ENCODE measurements at regions not wholly inside any gene's neighbourhood (a gene's known extent, or its start where the extent isn't known, plus 50 kb on each side); places are given as distances from the start of the nearest gene placed in this dataset.

DNA sequence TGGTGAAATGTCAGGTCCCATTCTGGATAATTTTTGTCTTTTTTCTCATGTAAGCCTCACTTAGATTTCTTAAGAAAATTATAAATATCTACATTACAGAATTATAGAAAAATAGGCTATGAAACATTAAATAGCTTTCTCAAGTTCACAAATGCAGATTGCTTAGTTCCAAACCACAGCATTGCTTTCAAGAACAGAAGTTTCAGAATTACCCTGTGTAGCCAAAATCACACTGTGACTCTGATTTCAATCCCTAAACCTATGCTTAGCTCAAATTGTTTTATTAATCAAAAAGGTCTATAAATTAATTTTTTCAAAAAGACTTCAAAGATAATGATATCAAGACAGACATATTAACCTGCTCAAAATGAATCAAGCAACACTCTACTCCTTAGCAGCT is 881.2 kb upstream of the PCDH20 start:
- Mint-ChIP-seq H3K27ac (no peak overlapping the region), H3K36me3 (ENCODE audit: low read depth) (no peaks in the 10 kb centered on the region), H3K27me3 (ENCODE audit: low read depth) (no peaks in the 10 kb centered on the region), H3K4me3 (no peak overlapping the region), H3K9me3 (peaks cover 5% of the 10 kb centered on the region), H3K4me1 (ENCODE audit: low read depth) (no peaks in the 10 kb centered on the region)
- DNase-seq (ENCODE audit: low spot score), result no peak

DNA sequence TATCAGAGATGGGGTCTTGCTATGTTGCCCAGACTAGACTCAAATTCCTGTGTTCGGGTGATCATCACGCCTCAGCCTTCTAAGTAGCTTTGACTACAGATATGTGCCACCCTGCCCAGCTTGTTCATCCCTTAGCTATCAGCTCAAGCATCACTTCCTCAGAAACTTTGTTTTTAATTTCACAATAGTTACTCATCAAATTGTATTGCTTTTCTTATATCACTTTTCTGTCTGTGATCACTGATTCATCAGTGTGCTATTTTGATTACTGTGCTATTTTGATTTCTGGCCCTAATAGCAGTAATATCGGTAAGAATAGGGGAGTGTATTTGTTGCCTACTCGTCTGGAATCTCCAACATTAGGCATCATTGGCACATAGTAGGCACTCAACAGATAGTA is 878.6 kb upstream of the PCDH20 start:
- Mint-ChIP-seq H3K36me3 (ENCODE audit: low read depth) (no peaks in the 10 kb centered on the region), H3K9me3 (peaks cover 12% of the 10 kb centered on the region), H3K27me3 (ENCODE audit: low read depth) (no peaks in the 10 kb centered on the region), H3K4me3 (no peak overlapping the region), H3K4me1 (ENCODE audit: low read depth) (no peaks in the 10 kb centered on the region), H3K27ac (no peak overlapping the region)
- no peak for DNase-seq (ENCODE audit: low spot score)

DNA sequence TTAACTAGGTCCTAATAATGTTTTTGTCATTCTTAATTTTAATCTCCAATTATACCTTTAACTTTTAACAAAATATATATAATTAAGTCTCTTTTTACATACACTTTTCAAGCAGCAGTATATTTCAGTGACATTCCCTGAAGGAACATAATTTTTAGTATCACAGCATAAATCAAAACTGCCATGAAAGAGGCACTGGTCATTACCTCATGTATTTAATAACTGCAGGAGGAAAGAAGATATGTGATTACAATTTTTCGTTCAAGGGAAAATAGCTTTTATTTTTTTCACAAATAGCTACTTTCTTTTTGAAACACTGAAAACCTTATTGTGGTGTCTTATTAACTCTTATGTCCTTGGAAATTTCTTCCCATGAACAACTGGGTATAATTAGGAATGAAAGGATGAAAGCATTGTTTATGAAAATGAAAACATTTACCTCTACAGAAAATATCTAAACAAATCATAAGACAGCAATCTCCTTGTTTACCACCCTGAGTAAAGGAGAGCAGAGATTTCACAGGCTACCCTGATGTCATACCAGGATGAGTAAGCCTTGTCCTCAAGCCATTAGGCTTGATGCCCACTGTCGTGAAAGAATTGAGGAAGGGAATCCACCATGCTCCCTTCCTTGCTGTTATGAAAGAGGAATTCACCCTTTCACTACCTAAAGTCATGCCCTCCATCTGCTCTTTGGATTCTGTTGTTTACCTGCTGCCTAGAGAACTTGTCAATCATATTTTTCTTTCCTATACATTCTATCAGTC is 877.2 kb upstream of the PCDH20 start:
- no peak for DNase-seq (ENCODE audit: low spot score)
- no peaks in the 10 kb centered on the region for H3K27me3 Mint-ChIP-seq (ENCODE audit: low read depth)
- H3K27ac Mint-ChIP-seq, result no peak overlapping the region
- no peak overlapping the region for H3K4me3 Mint-ChIP-seq
- H3K36me3 Mint-ChIP-seq (ENCODE audit: low read depth), result no peaks in the 10 kb centered on the region
- H3K4me1 Mint-ChIP-seq (ENCODE audit: low read depth), result no peaks in the 10 kb centered on the region
- peaks cover 15% of the 10 kb centered on the region for H3K9me3 Mint-ChIP-seq

DNA sequence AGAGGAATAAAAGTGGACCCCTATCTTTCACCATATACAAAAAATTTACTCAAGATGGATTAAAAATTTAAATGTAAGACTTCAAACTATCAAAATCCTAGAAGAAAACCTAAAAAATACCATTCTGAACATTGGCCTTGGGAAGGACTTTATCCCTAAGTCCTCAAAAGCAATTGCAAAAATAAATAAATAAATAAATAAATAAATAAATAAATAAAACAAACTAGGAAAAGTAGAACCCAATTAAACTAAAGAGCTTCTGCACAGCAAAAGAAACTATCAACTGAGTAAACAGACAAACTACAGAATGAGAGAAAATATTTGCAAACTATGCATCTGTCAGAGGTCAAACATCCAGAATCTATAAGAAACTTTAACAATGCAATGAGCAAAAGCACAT is 874.9 kb upstream of the PCDH20 start:
- no peak overlapping the region for H3K4me3 Mint-ChIP-seq
- no peak for DNase-seq (ENCODE audit: low spot score)
- H3K36me3 Mint-ChIP-seq (ENCODE audit: low read depth), result no peaks in the 10 kb centered on the region
- peaks cover 19% of the 10 kb centered on the region for H3K9me3 Mint-ChIP-seq
- H3K27me3 Mint-ChIP-seq (ENCODE audit: low read depth), result no peaks in the 10 kb centered on the region
- H3K4me1 Mint-ChIP-seq (ENCODE audit: low read depth), result no peaks in the 10 kb centered on the region
- H3K27ac Mint-ChIP-seq, result no peak overlapping the region

DNA sequence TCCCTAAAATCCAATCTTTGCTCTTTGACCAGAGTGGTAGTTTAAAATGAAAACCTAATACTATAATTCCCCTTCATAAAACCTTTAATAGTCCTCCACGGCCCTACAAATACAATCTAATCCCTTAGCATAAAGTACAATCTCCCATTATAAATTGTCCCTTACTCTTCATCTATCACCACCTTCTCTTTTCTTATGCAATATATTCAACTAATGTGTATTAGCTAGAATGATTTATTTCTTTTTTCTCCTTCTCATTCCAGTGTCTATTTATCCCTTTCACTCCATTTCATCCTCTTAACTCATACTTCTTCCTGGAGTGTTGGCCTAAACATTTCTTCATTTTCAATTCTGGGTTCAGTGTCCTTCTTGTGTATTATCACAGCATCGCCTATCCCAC is 872.1 kb upstream of the PCDH20 start:
- Mint-ChIP-seq H3K4me3 (no peak overlapping the region), H3K27me3 (ENCODE audit: low read depth) (no peaks in the 10 kb centered on the region), H3K9me3 (peaks cover 22% of the 10 kb centered on the region), H3K4me1 (ENCODE audit: low read depth) (no peaks in the 10 kb centered on the region), H3K36me3 (ENCODE audit: low read depth) (no peaks in the 10 kb centered on the region), H3K27ac (no peak overlapping the region)
- no peak for DNase-seq (ENCODE audit: low spot score)

DNA sequence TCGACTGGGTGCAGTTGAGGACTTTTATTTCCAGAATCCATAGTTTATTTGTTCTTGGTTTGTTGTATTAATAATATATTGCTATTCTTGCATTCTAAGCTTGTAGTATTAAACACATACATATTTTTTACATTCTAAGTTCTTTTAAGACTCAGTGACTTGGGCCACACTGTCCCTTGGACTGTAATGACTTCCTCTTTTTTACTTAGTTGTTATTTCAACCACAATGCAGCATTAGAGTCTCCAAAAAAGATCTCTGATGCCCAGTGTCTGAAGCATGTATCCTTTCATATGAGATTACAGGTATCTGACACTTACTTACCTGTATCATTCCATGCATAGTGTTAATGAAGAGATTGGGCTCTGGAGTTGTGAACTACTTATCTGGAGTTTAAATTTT is 864.9 kb upstream of the PCDH20 start:
- Mint-ChIP-seq H3K36me3 (ENCODE audit: low read depth) (no peaks in the 10 kb centered on the region), H3K27me3 (ENCODE audit: low read depth) (no peaks in the 10 kb centered on the region), H3K9me3 (peaks cover 18% of the 10 kb centered on the region), H3K27ac (no peak overlapping the region), H3K4me1 (ENCODE audit: low read depth) (no peaks in the 10 kb centered on the region), H3K4me3 (no peak overlapping the region)
- no peak for DNase-seq (ENCODE audit: low spot score)

DNA sequence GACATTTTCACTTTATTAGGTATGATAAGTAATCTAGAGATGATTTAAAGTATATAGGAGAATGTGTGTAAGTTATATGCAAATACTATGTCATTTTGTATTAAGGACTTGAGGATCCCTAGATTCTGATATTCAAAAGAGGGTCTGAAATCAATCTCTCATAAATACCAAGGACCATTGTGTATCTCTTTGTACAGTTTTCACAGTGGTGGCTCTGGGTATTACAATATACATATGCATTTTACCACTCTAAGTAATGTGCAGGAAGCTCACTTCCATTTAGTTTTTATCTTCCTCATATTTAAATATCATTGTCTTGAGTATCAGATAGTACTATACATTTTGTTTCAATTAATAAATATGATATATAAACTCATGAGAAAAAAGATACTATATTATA is 862.6 kb upstream of the PCDH20 start:
- Mint-ChIP-seq H3K4me3 (no peak overlapping the region), H3K27me3 (ENCODE audit: low read depth) (no peaks in the 10 kb centered on the region), H3K4me1 (ENCODE audit: low read depth) (no peaks in the 10 kb centered on the region), H3K9me3 (peaks cover 17% of the 10 kb centered on the region), H3K27ac (no peak overlapping the region), H3K36me3 (ENCODE audit: low read depth) (no peaks in the 10 kb centered on the region)
- no peak for DNase-seq (ENCODE audit: low spot score)

DNA sequence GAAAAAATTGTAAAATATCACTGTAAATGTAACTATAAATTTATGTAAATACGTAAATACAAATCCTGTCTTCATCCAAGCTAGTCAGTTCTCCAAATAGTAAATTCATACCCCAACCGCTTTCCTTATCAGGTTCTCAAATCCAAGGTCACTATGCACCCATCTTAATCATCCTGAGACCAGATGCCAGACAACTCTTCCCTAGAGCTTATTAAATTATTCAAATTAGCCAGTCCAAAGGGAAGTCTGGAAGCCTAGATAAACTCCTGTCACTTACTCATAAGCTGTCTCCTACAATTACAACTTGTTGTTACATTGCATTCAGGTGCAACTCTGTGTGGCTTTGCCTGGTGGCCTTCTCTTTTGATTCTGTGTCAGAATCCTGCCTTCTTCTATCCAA is 836.1 kb upstream of the PCDH20 start:
- H3K9me3 Mint-ChIP-seq, result peaks cover 45% of the 10 kb centered on the region
- no peaks in the 10 kb centered on the region for H3K36me3 Mint-ChIP-seq (ENCODE audit: low read depth)
- no peak for DNase-seq (ENCODE audit: low spot score)
- no peak overlapping the region for H3K27ac Mint-ChIP-seq
- no peaks in the 10 kb centered on the region for H3K27me3 Mint-ChIP-seq (ENCODE audit: low read depth)
- H3K4me1 Mint-ChIP-seq (ENCODE audit: low read depth), result no peaks in the 10 kb centered on the region
- H3K4me3 Mint-ChIP-seq, result no peak overlapping the region

DNA sequence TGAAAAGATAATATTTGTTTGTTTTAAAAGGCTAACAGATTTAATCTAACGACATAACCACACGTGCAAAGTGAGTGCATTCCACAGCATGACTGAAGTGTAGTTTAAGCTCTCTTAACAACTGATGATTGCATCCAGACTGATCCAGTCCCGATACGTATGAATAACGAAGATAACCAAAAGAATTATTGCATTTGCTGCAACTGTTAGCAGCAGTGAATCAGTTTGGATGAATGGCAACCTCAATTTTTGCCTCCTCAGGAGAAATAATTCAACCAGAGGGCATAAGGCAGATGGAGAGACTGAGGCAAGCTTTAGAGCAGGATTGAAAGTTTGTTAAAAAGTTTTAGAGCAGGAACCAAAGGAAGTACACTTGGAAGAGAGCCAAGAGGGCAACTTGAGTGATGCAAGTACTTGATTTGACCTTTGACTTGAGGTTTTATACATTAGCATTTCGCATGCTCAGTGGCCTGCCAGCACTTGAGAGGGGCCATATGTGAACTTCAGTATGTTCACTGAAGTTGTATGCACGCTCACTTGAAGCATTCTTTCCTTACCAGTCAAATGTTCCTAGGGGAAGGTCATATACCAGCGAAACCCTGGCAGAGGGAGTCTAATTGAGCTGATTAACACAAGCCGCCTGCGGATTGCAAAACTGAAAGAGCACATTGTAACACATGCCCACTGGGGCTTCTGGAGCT is 835.0 kb upstream of the PCDH20 start:
- H3K9me3 Mint-ChIP-seq, result peaks cover 46% of the 10 kb centered on the region
- no peak for DNase-seq (ENCODE audit: low spot score)
- H3K36me3 Mint-ChIP-seq (ENCODE audit: low read depth), result no peaks in the 10 kb centered on the region
- H3K27ac Mint-ChIP-seq, result no peak overlapping the region
- H3K4me3 Mint-ChIP-seq, result no peak overlapping the region
- no peaks in the 10 kb centered on the region for H3K4me1 Mint-ChIP-seq (ENCODE audit: low read depth)
- no peaks in the 10 kb centered on the region for H3K27me3 Mint-ChIP-seq (ENCODE audit: low read depth)

DNA sequence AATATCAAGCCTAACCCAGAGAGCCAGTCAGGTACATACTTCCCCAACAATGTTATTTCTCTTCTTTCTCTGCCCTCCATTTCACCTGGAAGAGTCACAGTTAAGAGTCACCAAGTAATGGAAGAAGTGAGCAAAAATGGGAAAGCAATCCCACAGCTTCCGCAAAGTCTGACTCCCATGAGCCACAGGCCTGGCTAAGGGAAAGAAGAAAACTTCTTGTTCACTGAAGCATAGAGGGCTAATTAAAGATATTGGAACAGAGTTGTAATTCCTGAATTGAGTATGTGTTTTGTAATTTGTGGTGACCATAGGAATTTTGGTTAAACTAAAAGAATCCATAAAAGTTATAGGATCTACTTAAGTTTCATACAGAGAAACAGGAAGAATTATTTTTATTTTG is 830.9 kb upstream of the PCDH20 start:
- no peaks in the 10 kb centered on the region for H3K4me1 Mint-ChIP-seq (ENCODE audit: low read depth)
- H3K27me3 Mint-ChIP-seq (ENCODE audit: low read depth), result no peaks in the 10 kb centered on the region
- H3K27ac Mint-ChIP-seq, result no peak overlapping the region
- no peak overlapping the region for H3K4me3 Mint-ChIP-seq
- DNase-seq (ENCODE audit: low spot score), result no peak
- peaks cover 40% of the 10 kb centered on the region for H3K9me3 Mint-ChIP-seq
- H3K36me3 Mint-ChIP-seq (ENCODE audit: low read depth), result no peaks in the 10 kb centered on the region

DNA sequence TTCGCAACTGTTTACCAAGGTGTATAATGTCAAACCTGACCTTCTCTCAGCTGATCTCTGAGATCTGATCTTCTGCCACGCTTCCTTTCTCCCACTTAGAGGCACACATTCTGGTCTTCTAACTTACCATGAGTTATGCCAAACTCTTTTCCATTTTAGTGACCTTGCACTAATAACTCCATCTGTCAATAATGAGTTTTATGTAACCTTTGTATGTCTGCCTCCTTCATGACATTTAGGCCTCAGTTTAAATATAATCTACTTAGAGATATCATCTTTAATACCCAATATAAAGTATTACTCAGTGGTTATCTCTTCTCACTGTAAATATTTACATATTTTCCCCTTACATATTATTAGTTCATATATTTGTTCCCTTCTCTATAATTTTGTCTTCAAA is 827.5 kb upstream of the PCDH20 start:
- DNase-seq (ENCODE audit: low spot score), result no peak
- no peaks in the 10 kb centered on the region for H3K4me1 Mint-ChIP-seq (ENCODE audit: low read depth)
- H3K36me3 Mint-ChIP-seq (ENCODE audit: low read depth), result no peaks in the 10 kb centered on the region
- H3K27ac Mint-ChIP-seq, result no peak overlapping the region
- H3K9me3 Mint-ChIP-seq, result peaks cover 27% of the 10 kb centered on the region
- H3K4me3 Mint-ChIP-seq, result no peak overlapping the region
- no peaks in the 10 kb centered on the region for H3K27me3 Mint-ChIP-seq (ENCODE audit: low read depth)

DNA sequence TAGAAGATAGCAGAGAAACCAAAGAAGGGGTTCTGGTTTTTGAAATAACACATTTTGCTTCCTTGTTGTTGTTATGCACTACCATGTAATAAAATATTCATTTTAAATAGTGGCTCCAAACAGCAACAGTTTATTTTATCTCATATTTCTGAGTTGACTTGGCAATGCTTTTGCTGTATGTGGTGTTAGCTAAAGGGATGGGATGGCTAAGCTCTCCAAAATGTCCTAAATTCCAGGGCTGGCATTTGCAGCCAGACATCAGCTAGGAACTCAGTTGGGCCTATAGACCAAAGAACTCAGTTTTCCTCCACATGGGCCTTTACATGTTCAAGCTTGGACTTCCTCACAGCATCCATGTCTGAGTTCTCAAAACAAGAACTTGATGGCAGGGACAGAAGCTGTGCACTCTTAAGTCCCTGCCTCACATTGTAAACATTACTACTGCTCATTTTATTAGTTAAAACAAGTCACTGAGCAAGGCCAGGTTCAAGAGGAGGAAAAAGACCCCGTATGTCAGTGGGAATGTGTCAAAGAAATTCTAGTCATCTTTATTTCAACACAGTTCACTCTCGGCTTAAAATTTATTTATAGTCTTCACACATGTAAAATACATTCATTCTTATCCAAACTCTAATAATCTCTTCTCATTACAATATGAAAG is 819.3 kb upstream of the PCDH20 start:
- Mint-ChIP-seq H3K36me3 (ENCODE audit: low read depth) (no peaks in the 10 kb centered on the region), H3K27me3 (ENCODE audit: low read depth) (no peaks in the 10 kb centered on the region), H3K27ac (no peak overlapping the region), H3K4me3 (no peak overlapping the region), H3K9me3 (peaks cover 11% of the 10 kb centered on the region), H3K4me1 (ENCODE audit: low read depth) (no peaks in the 10 kb centered on the region)
- no peak for DNase-seq (ENCODE audit: low spot score)

DNA sequence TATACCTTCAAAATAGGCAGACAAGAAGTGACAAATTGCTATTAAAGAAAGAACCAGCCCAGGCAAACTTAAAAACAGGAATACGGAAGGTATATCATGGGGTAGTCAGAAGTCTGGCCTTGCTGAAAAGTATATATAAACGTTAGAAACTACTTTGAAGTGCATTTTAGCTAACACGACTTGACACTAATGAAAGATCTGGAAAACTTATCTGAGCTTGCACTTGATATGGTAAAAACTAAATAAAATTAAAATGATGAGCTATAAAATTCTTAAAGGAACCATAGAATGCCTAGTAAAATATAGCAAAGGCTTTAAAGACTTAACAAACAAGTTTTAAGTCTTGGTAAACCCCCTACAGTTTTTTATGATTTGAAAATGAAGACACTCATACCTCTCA is 795.3 kb upstream of the PCDH20 start:
- Mint-ChIP-seq H3K27ac (no peak overlapping the region), H3K27me3 (ENCODE audit: low read depth) (no peaks in the 10 kb centered on the region), H3K4me3 (no peak overlapping the region), H3K4me1 (ENCODE audit: low read depth) (no peaks in the 10 kb centered on the region), H3K9me3 (peaks cover 26% of the 10 kb centered on the region), H3K36me3 (ENCODE audit: low read depth) (no peaks in the 10 kb centered on the region)
- DNase-seq (ENCODE audit: low spot score), result no peak

DNA sequence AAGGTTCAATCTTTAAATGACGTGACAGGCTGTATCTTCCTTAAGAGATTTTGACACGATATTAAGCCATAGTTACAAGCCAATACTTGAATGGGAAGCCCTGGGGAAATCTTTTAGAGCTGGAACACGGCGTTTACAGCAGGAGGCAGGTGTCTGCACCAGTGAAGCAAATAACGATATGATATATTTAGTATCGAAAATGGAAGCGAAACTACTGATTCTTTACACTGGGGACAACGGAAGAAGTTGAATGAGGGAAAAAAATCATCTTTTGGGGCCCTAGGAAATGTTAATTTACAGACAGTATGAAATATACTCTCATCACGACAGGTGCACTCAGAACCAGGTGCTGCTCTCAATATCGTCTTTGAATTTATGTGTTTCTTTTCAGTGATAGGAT is 793.9 kb upstream of the PCDH20 start:
- no peaks in the 10 kb centered on the region for H3K36me3 Mint-ChIP-seq (ENCODE audit: low read depth)
- no peak for DNase-seq (ENCODE audit: low spot score)
- peaks cover 33% of the 10 kb centered on the region for H3K9me3 Mint-ChIP-seq
- H3K4me1 Mint-ChIP-seq (ENCODE audit: low read depth), result no peaks in the 10 kb centered on the region
- H3K4me3 Mint-ChIP-seq, result no peak overlapping the region
- no peaks in the 10 kb centered on the region for H3K27me3 Mint-ChIP-seq (ENCODE audit: low read depth)
- H3K27ac Mint-ChIP-seq, result no peak overlapping the region
